DMS79 (cell line): ENCODE measurements at regions not wholly inside any gene's neighbourhood (a gene's known extent, or its start where the extent isn't known, plus 50 kb on each side); places are given as distances from the start of the nearest gene placed in this dataset.

ENCODE experiments used
- DNase-seq: peaks from one replicate; lab custom pipeline; 2025; lab: John Stamatoyannopoulos, UW

DNA sequence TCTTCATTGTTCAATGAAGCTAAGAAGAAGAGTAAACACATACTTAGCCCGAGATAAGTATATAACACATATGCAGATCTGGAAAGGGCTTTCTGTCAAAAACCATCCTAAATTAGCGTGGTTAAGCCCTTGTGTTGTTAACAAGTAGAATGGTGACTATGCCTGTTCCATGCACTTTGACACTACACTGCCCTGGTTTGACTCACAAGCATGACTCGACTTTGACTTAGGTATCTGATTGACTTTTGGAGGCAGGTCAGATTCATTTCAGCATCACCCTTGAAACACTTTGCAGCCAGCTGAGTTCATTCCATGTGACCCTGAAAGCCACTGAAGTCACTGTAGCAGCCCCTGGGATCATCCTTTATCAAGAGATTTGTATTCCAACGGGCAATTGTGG lies 239.8 kb downstream of the TBX18 start:
- no peak for DNase-seq

- no peak for DNase-seq
Observed at GRCh38 chr6:84522135-84522549, 242.3 kb downstream of the TBX18 start.

DNA sequence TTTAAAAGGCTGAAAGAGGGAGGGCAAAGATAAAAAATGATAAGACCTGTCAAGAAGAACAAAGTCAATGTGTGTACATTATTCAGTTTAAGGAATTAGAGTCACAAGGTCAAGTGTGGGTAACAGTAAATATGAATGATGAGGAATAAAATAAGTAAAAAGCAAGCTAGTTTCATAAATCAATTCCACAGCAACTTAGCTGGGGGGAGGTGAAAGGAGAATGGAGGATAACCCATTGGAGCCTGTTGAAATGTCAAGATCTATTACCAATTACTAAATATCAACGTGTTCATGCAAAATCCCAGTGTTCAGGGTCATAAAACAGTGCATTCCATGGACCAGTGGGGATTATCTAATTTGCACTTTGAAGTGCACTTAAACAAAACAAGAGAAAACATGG lies 242.9 kb downstream of the TBX18 start:
- DNase-seq: no peak

- no peak for DNase-seq
Observed at GRCh38 chr6:84517741-84518530, 246.5 kb downstream of the TBX18 start.

- DNase-seq: no peak
Observed at GRCh38 chr6:84516154-84516553, 248.2 kb downstream of the TBX18 start.

DNA sequence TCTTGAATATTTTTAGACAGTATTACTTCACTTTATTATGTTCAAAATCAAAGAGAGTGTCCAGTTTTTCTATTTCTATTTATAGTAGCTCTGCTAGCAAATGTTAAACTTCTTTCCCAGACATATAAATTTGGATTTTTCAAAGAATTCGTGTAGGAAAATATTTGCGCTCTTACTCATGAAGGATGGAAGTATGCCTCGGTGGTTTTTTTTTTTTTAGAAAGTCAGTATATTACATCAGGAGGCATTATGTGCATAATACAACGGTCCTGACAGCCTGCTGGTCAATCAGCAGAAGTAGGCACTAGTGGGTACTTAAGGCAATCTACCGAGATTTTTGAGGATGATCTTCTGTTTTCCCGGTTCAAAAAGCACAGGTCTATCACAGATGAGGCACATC lies 249.3 kb downstream of the TBX18 start:
- no peak for DNase-seq

- no peak for DNase-seq
Observed at GRCh38 chr6:84514089-84514971, 250.1 kb downstream of the TBX18 start.

- no peak for DNase-seq
Observed at GRCh38 chr6:84512391-84512790, 252.0 kb downstream of the TBX18 start.

- DNase-seq: no peak
Observed at GRCh38 chr6:84511929-84512328, 252.5 kb downstream of the TBX18 start.

- DNase-seq: no peak
Observed at GRCh38 chr6:84508981-84509380, 255.4 kb downstream of the TBX18 start.

DNA sequence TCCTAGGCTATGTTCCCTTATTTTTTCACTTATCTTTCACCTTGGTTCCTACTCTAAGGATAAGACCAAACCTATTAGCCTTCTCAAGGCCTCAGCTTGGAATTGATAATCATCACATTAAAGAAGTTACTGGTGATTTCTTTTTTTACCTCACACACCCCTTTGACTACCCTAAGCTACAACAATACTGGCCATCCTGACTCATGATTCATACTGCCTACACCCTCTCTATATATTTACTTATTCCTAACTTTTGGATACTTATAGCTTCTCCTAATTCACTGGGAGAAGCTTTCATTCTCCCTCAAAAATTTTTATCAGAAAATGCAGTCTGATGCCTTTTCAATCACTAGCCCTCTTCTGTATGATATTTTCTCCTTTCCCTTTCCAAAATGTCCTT lies 256.1 kb downstream of the TBX18 start:
- no peak for DNase-seq

DNA sequence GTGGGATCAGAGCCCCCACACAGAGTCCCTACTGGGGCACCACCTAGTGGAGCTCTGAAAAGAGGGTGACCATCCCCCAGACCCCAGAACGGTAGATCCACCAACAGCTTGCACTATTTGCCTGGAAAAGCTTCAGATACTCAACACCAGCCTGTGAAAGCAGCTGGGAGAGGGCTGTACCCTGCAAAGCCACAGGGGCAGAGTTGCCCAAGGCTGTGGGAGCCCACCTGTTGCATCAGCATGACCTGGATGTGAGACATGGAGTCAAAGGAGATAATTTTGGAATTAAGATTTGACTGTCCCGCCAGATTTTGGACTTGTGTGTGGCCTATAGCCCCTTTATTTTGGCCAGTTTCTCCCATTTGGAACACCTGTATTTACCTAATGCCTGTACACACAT lies 260.4 kb downstream of the TBX18 start:
- DNase-seq: no peak

- DNase-seq: no peak
Observed at GRCh38 chr6:84501315-84501714, 263.1 kb downstream of the TBX18 start.

DNA sequence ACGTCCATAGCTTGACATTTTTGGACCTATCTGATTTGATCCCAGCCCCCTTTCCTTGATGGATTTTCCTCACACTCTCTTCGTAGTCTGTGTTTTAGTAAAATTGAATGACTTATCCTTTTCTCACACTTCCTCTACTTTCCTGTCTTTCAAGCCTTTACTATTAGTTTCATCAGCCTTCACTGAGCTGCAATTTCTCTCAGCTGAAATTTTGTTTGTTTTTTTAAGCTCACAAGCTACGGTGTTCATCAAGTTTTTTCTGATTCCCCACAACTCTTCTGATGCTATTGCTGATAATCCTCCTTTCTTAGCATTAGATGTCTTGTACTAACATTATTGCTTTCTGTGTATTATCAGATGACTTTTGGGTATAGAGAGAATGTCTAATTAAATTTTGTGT lies 263.7 kb downstream of the TBX18 start:
- DNase-seq: no peak

DNA sequence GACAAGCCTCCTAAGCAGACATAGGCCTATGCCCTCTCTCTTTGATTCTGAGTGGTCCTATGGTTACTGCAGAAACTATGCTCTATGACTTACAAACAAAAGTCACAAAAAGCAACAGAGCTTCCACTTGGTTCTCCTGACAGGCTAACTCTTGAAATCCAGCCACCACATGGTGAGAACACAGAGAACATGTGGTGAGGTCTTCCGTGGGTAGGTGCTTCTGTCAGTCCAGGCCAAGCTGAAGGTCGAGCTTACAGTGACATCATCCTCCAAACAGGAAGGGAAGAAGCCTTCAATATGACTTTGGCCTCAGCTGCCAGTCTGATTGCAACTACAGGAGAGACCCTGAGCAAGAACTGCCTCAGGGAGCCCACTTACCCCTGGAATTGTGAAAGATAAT lies 265.5 kb downstream of the TBX18 start:
- no peak for DNase-seq

GRCh38 chr6:84492241-84493165 lies 265.1 kb upstream of the CEP162 start:
- DNase-seq: no peak

DNA sequence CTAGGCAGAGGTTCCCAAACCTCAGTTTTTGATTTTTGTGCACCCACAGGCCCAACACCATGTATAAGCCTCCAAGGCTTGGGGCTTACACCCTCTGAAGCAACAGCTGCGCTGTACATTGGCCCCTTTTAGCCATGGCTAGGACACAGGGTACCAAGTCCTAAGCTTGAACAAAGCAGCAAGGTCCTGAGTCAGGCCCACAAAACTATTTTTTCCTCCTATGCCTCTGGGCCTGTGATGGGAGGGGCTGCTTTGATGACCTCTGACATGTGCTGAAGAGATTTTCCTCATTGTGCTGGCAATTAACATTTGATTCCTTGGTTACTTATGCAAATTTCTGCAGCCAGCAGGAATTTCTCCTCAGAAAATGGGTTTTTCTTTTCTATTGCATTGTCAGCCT lies 262.2 kb upstream of the CEP162 start:
- DNase-seq: no peak

DNA sequence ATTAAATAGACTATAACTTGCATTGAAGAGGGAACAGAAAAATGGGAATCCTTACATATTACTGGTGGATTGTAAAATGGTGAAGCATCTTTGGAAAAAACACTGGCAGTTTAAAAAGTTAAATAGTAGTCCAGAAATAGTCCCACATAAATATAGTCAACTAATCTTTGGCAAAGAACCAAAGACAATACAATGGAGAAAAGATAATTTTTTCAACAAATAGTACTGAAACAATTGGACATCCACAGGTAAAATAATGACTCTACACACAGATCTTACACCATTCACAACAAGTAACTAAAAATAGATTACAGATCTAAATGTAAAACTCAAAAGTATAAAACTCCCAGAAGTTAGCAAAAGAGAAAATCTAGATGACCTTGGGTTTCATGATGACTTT lies 259.1 kb upstream of the CEP162 start:
- no peak for DNase-seq

DNA sequence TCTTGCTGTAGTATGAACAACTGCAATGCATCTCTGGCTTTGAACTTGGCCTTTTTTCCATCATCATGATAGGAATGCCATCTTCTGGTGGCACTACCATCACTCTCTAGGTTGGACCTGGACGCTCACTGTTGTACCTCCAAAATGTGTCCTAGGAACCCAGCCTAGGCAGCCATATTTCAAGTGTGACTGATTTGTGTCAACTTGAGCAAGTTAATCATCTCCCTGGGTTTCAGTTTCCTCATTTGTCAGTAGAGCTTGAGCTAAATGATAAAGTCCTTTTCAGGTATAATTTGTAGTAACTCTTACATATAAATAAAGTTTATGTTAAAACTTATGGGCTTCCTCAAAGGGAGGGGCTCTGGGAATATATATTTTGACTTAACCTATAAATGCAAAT lies 241.7 kb upstream of the CEP162 start:
- no peak for DNase-seq

- no peak for DNase-seq
Observed at GRCh38 chr6:84467296-84467695, 239.9 kb upstream of the CEP162 start.

GRCh38 chr6:84466511-84466910 lies 239.1 kb upstream of the CEP162 start:
- no peak for DNase-seq

- DNase-seq: no peak
Observed at GRCh38 chr6:84464471-84464870, 237.0 kb upstream of the CEP162 start.
